Nephron (organoid): ENCODE measurements at regions not wholly inside any gene's neighbourhood (a gene's known extent, or its start where the extent isn't known, plus 50 kb on each side); places are given as distances from the start of the nearest gene placed in this dataset.

Experiments
- H3K27ac Mint-ChIP-seq, 3 experiments: 2 replicates each; pipeline ENCODE4 v1.8.0; 2020; ENCODE audit warnings: mixed read lengths in 3 of 3, mild to moderate bottlenecking in 2 of 3, moderate library complexity in 1 of 3
- H3K27me3 Mint-ChIP-seq: 2 replicates; pipeline ENCODE4 v1.8.0; 2021; ENCODE audit warnings: low read depth, mild to moderate bottlenecking, moderate library complexity, mixed read lengths
- H3K36me3 Mint-ChIP-seq: 2 replicates; pipeline ENCODE4 v1.8.0; 2020; ENCODE audit warnings: low read depth, mixed read lengths
- H3K4me1 Mint-ChIP-seq: 2 replicates; pipeline ENCODE4 v1.8.0; 2020; ENCODE audit warnings: mixed read lengths
- H3K4me3 Mint-ChIP-seq, 3 experiments: 2 replicates each; pipeline ENCODE4 v1.8.0; 2020; ENCODE audit warnings: mild to moderate bottlenecking in 3 of 3, mixed read lengths in 3 of 3, moderate library complexity in 2 of 3
- H3K9me3 Mint-ChIP-seq: 2 replicates; pipeline ENCODE4 v1.8.0; 2020; ENCODE audit warnings: mixed read lengths
- TF ChIP-seq, protein P1 (sequence below), 3 experiments: fragments of 200-600 bp; sonication (generic); IDR thresholded peaks; one replicate each; pipeline ENCODE4 v1.5.0; 2021; ENCODE audit warnings: antibody characterized with exemption in 3 of 3; ENCODE audit not compliant: unreplicated experiment in 3 of 3

DNA sequence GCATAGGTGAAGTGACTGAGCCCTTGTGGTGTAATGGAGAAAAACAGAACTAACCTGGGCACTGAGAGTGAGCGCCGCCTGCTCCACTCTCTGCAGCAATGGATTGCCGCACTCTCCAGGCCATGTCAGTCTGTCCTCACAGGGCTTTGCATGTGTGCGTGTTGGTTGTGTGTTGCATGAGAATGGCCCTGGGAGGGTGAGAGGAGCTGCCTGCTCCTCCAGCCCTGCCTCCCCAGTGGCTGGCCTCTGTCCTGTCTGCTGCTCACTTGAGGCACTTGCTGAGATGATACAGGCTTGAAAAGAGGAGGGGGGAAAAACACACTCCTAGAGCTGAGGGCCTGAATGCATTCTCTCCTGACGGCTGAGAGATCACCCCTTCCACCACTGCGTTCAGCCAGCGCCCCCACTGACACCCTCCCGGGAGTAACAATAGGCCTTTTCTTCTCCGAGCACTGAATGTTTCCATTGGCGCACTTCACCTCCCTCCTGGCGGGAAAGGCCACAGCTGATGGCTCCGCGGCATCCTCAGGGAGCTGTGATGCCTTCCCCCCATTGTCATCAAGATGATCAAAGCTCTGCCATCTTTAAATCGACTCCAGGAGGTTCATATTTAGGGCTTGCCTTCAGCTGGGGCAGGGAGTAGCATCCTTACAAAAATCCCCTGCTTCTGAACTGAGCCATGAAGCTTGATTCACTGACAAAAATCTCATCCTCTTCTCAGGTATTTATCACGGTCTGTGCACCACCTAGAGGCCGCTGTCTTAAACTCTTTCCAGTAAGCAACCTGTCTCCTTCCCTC lies 49.9 kb upstream of the DAPL1 start:
- peak overlapping the region in 2 of 3 experiments; percentile 60 to 85 for H3K27ac Mint-ChIP-seq
- no peaks in the 10 kb centered on the region for H3K36me3 Mint-ChIP-seq
- H3K9me3 Mint-ChIP-seq: no peaks in the 10 kb centered on the region
- peaks cover 16% of the 10 kb centered on the region for H3K27me3 Mint-ChIP-seq
- H3K4me3 Mint-ChIP-seq: peak overlapping the region in 2 of 3 experiments; percentile 5 to 13
- peaks cover 59% of the 10 kb centered on the region for H3K4me1 Mint-ChIP-seq
- TF ChIP-seq, protein P1, sequence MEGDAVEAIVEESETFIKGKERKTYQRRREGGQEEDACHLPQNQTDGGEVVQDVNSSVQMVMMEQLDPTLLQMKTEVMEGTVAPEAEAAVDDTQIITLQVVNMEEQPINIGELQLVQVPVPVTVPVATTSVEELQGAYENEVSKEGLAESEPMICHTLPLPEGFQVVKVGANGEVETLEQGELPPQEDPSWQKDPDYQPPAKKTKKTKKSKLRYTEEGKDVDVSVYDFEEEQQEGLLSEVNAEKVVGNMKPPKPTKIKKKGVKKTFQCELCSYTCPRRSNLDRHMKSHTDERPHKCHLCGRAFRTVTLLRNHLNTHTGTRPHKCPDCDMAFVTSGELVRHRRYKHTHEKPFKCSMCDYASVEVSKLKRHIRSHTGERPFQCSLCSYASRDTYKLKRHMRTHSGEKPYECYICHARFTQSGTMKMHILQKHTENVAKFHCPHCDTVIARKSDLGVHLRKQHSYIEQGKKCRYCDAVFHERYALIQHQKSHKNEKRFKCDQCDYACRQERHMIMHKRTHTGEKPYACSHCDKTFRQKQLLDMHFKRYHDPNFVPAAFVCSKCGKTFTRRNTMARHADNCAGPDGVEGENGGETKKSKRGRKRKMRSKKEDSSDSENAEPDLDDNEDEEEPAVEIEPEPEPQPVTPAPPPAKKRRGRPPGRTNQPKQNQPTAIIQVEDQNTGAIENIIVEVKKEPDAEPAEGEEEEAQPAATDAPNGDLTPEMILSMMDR (IDR thresholded peaks at IDR 0.05; ENCODE audit: unreplicated experiment in 3 of 3): peak; percentile 63 to 69 (median 68)
